ENCODE measurements at regions not wholly inside any gene's neighbourhood (a gene's known extent, or its start where the extent isn't known, plus 50 kb on each side); places are given as distances from the start of the nearest gene placed in this dataset.
"Not testable (repeated sequence)": the region's sequence is repeated elsewhere in the genome, so short reads cannot be mapped to it uniquely, and the experiment has no call there.

GRCh38 chr2:144648837-144649465 lies 129.0 kb upstream of the ZEB2 start:
- POLR2A ChIA-PET: no interaction called here
- TF ChIP-seq CTCF (IDR thresholded peaks at IDR 0.05; ENCODE audit: control extremely low read depth, extremely low read depth, low read depth, missing control alignments): no peak
- no peak for DNase-seq (ENCODE audit: extremely low spot score)
- CTCF ChIA-PET: interaction anchor here (1.2 kb wide), 1 partner anchor 66 kb away, joined by 3 read pairs; no protein-coding TSS in a partner anchor

GRCh38 chr2:144645083-144645778 lies 125.3 kb upstream of the ZEB2 start:
- no peak for DNase-seq (ENCODE audit: extremely low spot score)
- POLR2A ChIA-PET: no interaction called here
- no peak for TF ChIP-seq CTCF (IDR thresholded peaks at IDR 0.05; ENCODE audit: control extremely low read depth, extremely low read depth, low read depth, missing control alignments)
- CTCF ChIA-PET: no interaction called here

- ChIA-PET CTCF (no interaction called here), POLR2A (no interaction called here)
- TF ChIP-seq CTCF (IDR thresholded peaks at IDR 0.05; ENCODE audit: control extremely low read depth, extremely low read depth, low read depth, missing control alignments): no peak
- no peak for DNase-seq (ENCODE audit: extremely low spot score)
Measured at GRCh38 chr2:144644549-144644948, 124.6 kb upstream of the ZEB2 start.

GRCh38 chr2:144643537-144644336 lies 123.8 kb upstream of the ZEB2 start:
- POLR2A ChIA-PET: no interaction called here
- no peak for DNase-seq (ENCODE audit: extremely low spot score)
- CTCF ChIA-PET: no interaction called here
- TF ChIP-seq CTCF (IDR thresholded peaks at IDR 0.05; ENCODE audit: control extremely low read depth, extremely low read depth, low read depth, missing control alignments): no peak

GRCh38 chr2:144642856-144643255 lies 122.9 kb upstream of the ZEB2 start:
- POLR2A ChIA-PET: no interaction called here
- TF ChIP-seq CTCF (IDR thresholded peaks at IDR 0.05; ENCODE audit: control extremely low read depth, extremely low read depth, low read depth, missing control alignments): no peak
- CTCF ChIA-PET: no interaction called here
- DNase-seq (ENCODE audit: extremely low spot score): no peak

- no peak for DNase-seq (ENCODE audit: extremely low spot score)
- CTCF ChIA-PET: interaction anchor here (1.0 to 1.4 kb wide), 2 partner anchors 8 to 19 kb away, joined by 3 to 4 read pairs; no protein-coding TSS in a partner anchor
Measured at GRCh38 chr2:144642131-144642530, 122.2 kb upstream of the ZEB2 start.

GRCh38 chr2:144638250-144638649 lies 118.3 kb upstream of the ZEB2 start:
- DNase-seq (ENCODE audit: extremely low spot score); POLR2A ChIA-PET: not testable (repeated sequence)
- CTCF ChIA-PET: interaction anchor here (1.0 kb wide), 1 partner anchor 12 kb away, joined by 3 read pairs; no protein-coding TSS in a partner anchor

More at GRCh38 chr2:144642131-144642530, 122.2 kb upstream of the ZEB2 start:
- POLR2A ChIA-PET: no interaction called here
- TF ChIP-seq CTCF (IDR thresholded peaks at IDR 0.05; ENCODE audit: control extremely low read depth, extremely low read depth, low read depth, missing control alignments): no peak

- DNase-seq (ENCODE audit: extremely low spot score); POLR2A ChIA-PET; CTCF ChIA-PET: not testable (repeated sequence)
Measured at GRCh38 chr2:144636860-144637259, 116.9 kb upstream of the ZEB2 start.
